Pancreas (tissue), 10 donors: ENCODE measurements at regions not wholly inside any gene's neighbourhood (a gene's known extent, or its start where the extent isn't known, plus 50 kb on each side); places are given as distances from the start of the nearest gene placed in this dataset.

Source experiments
- ATAC-seq, 4 donors: fragments of 200-7000 bp; cut with Tn5 transposase; one replicate each; pipeline versions ENCODE4 v1.8.0 to v1.9.1; 2020; ENCODE audit warnings: mild to moderate bottlenecking in 4 of 4, moderate library complexity in 4 of 4
- DNase-seq, 6 donors: peaks; one replicate each; pipeline ENCODE4 v3.0.0-alpha.2; 2020
- FAIRE-seq: peaks from 2 replicates; lab custom pipeline; 2012; peaks lifted over from hg19 to GRCh38; lab: Jason Lieb, UNC
- H3K27ac ChIP-seq, 4 donors: fragments of 200-600 bp; sonication (generic); 1 replicate in 3 of 4; 2 replicates in 1 of 4; pipeline versions ENCODE4 v1.5.0 to v1.8.0; 2020
- H3K27me3 ChIP-seq, 4 donors: fragments of 200-600 bp; one replicate each; pipeline ENCODE4 v1.8.0; 2021
- H3K36me3 ChIP-seq, 3 donors: fragments of 200-600 bp; sonication (generic) in 1 of 3; one replicate each; pipeline versions ENCODE4 v1.5.0 to v1.8.0; 2020 to 2021
- H3K4me1 ChIP-seq, 3 donors: fragments of 200-600 bp; one replicate each; pipeline ENCODE4 v1.8.0; 2021
- H3K4me3 ChIP-seq, 4 donors: fragments of 200-600 bp; sonication (generic) in 2 of 4; one replicate each; pipeline versions ENCODE4 v1.5.0 to v1.8.0; 2020 to 2021
- H3K9me3 ChIP-seq, 4 donors: fragments of 200-600 bp; one replicate each; pipeline ENCODE4 v1.8.0; 2021
- CTCF ChIP-seq, 4 donors: fragments of 200-600 bp; sonication (generic) in 3 of 4; IDR thresholded peaks; one replicate each; pipeline versions ENCODE4 v1.5.0 to v1.8.0; 2021; ENCODE audit warnings: antibody characterized with exemption in 4 of 4
- whole genome bisulfite sequencing, 2 donors: extraction: QIAGEN DNeasy Blood & Tissue Kit; methylation state at CpG; one replicate each; pipeline ENCODE4 v1.1.7; 2013; 5-methylcytosine and 5-hydroxymethylcytosine counted together
- intact Hi-C, 3 donors: fragments of 100-400 bp; cut with DNase I; formaldehyde crosslinking; loops; one replicate each; pipeline versions ENCODE4 v1.11.1 to v1.14.2; 2022
- donor health status: healthy with polysubstance abuse.
- donor health status: DM: no; HTN: no; CAD: no; lungs with moderate emphysema.
- donor health status: DM: no; HTN: no; CAD: no.
- donor health status: control.
- donor health status: control.
- donor health status: Bipolar disorder and iron deficiency.
- donor health status: DM: yes; HTN: yes; CAD: no.
- donor health status: DM: no; HTN: no; CAD: no.
- donor health status: DM: no; HTN: no; CAD: no.
- donor health status: DM: yes; HTN: yes; CAD: no.

- WGBS, 2 donors = 30 to 50% methylated on average over 1 of the region's 1 CpG
- no peak for ATAC-seq
- TF ChIP-seq CTCF (IDR thresholded peaks at IDR 0.05) = no peak
- no peak for FAIRE-seq
- intact Hi-C loops = no loop called here
- peaks cover 0 to 8% (median 4%) of the 10 kb centered on the region in 4 donors for H3K27me3 ChIP-seq
- DNase-seq = no peak
- no peak overlapping the region for H3K27ac ChIP-seq
- no peak overlapping the region for H3K4me3 ChIP-seq
- no peaks in the 10 kb centered on the region for H3K4me1 ChIP-seq
- H3K36me3 ChIP-seq = no peaks in the 10 kb centered on the region
- H3K9me3 ChIP-seq = no peaks in the 10 kb centered on the region
Observed at GRCh38 chr14:97028382-97028781, 231.2 kb downstream of the VRK1 start.

- WGBS, 2 donors = 86 to 90% methylated on average over 2 of the region's 2 CpGs
- FAIRE-seq = no peak
Observed at GRCh38 chr14:97029800-97030199, 232.6 kb downstream of the VRK1 start.

GRCh38 chr14:97031530-97031929, 234.3 kb downstream of the VRK1 start:
- intact Hi-C loops = no loop called here
- H3K9me3 ChIP-seq = no peaks in the 10 kb centered on the region

More at GRCh38 chr14:97029800-97030199, 232.6 kb downstream of the VRK1 start:
- no peak for ATAC-seq
- Histone ChIP-seq H3K27ac (no peak overlapping the region), H3K36me3 (no peaks in the 10 kb centered on the region), H3K27me3 (peaks cover 0 to 8% (median 0%) of the 10 kb centered on the region in 4 donors), H3K9me3 (no peaks in the 10 kb centered on the region), H3K4me3 (no peak overlapping the region), H3K4me1 (no peaks in the 10 kb centered on the region)
- no peak for TF ChIP-seq CTCF (IDR thresholded peaks at IDR 0.05)
- intact Hi-C loops = no loop called here
- no peak for DNase-seq

DNA sequence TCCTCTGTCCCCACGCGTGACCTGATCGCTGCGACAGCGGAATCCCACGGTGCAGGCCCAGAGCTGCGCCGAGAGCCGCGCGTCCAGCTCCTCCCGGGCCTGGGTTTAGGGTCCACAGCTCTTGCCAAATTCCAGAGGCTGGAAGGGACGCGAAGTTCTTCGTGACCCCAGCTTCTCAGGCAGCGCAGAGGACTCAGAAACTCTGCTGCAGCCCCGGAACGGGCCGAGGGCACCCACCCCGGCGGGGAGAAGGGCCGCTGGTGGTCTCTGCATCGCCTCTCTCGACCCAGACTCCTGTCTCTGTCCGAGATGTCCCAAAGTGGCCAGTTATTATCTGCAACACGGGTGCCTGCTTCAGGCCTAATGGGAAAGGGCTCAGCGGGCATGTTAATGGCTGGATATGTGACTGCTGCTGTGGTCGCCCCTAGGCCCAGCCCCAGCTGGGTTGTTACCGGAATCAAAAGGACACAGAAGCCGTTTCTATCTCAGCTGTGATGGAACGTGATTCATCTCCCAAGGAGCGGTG, 236.4 kb downstream of the VRK1 start:
- peaks cover 0 to 8% (median 2%) of the 10 kb centered on the region in 4 donors for H3K27me3 ChIP-seq
- no peak for TF ChIP-seq CTCF (IDR thresholded peaks at IDR 0.05)
- no peaks in the 10 kb centered on the region for H3K4me1 ChIP-seq
- intact Hi-C loops = no loop called here
- no peak overlapping the region for H3K27ac ChIP-seq
- FAIRE-seq (no peak), ATAC-seq (no peak), DNase-seq (no peak)
- 19 to 21% methylated on average over 32 of the region's 32 CpGs for WGBS, 2 donors
- no peaks in the 10 kb centered on the region for H3K9me3 ChIP-seq
- H3K36me3 ChIP-seq = no peaks in the 10 kb centered on the region
- H3K4me3 ChIP-seq = no peak overlapping the region

More at GRCh38 chr14:97031530-97031929, 234.3 kb downstream of the VRK1 start:
- no peaks in the 10 kb centered on the region for H3K36me3 ChIP-seq
- TF ChIP-seq CTCF (IDR thresholded peaks at IDR 0.05) = no peak
- H3K27ac ChIP-seq = no peak overlapping the region
- DNase-seq (no peak), ATAC-seq (no peak), FAIRE-seq (no peak)
- H3K27me3 ChIP-seq = peaks cover 0 to 8% (median 2%) of the 10 kb centered on the region in 4 donors
- no peaks in the 10 kb centered on the region for H3K4me1 ChIP-seq
- WGBS, 2 donors = 72 to 87% methylated on average over 4 of the region's 4 CpGs
- no peak overlapping the region for H3K4me3 ChIP-seq

GRCh38 chr14:97036086-97036852, 239.1 kb downstream of the VRK1 start:
- no peak overlapping the region for H3K27ac ChIP-seq
- TF ChIP-seq CTCF (IDR thresholded peaks at IDR 0.05) = no peak
- H3K27me3 ChIP-seq = peaks cover 0 to 4% (median 2%) of the 10 kb centered on the region in 4 donors
- FAIRE-seq = no peak
- H3K36me3 ChIP-seq = no peaks in the 10 kb centered on the region
- DNase-seq = no peak
- intact Hi-C loops = no loop called here
- no peaks in the 10 kb centered on the region for H3K9me3 ChIP-seq
- H3K4me3 ChIP-seq = no peak overlapping the region
- no peaks in the 10 kb centered on the region for H3K4me1 ChIP-seq
- ATAC-seq = no peak
- 48 to 61% methylated on average over 16 of the region's 16 CpGs for WGBS, 2 donors
